HepG2 (cell line): ENCODE measurements at regions not wholly inside any gene's neighbourhood (a gene's known extent, or its start where the extent isn't known, plus 50 kb on each side); places are given as distances from the start of the nearest gene placed in this dataset.

Experiments
- ATAC-seq: fragments of 200-7000 bp; cut with Tn5 transposase; 3 replicates; pipeline ENCODE4 v1.9.1; 2020; ENCODE audit warnings: mild to moderate bottlenecking, moderate library complexity
- BruUV-seq: library from RNA; stranded (reverse); fragments of 400-500 nt; replicated peaks from 2 replicates; lab custom pipeline; 2021; lab: Mats Ljungman, UMichigan
- CTCF ChIA-PET: fragments of 300-600 bp; formaldehyde crosslinking; extraction: SDS; loops from one replicate; lab custom pipeline; 2021; ENCODE audit warnings: low total read pairs, inconsistent platforms, low intra/inter-chr PET ratio; lab: Yijun Ruan, JAX
- POLR2A ChIA-PET: fragments of 350-600 bp; sonication (Branson Sonifier 250); formaldehyde crosslinking; loops from one replicate; lab custom pipeline; 2020; ENCODE audit warnings: antibody characterized with exemption, inconsistent platforms; lab: Yijun Ruan, JAX
- DNase-seq: peaks from one replicate; pipeline ENCODE4 v3.0.0-alpha.2; 2015; ENCODE audit warnings: low spot score
- FAIRE-seq: peaks from 3 replicates; lab custom pipeline; 2011; peaks lifted over from hg19 to GRCh38; lab: Jason Lieb, UNC
- H2AFZ ChIP-seq: one replicate; pipeline ENCODE4 v1.6.1; 2011; ENCODE audit warnings: low read length, inconsistent platforms
- H3K27ac ChIP-seq: fragments of 300-600 bp; 3 replicates; pipeline ENCODE4 v1.8.0; 2011; ENCODE audit warnings: mixed run types, mild to moderate bottlenecking, mixed read lengths, low read length, inconsistent platforms; ENCODE audit not compliant: insufficient read depth; ENCODE audit errors: extremely low read length
- H3K27me3 ChIP-seq, 2 experiments: fragments of 200-600 bp in 1 of 2; 2 replicates in 1 of 2; 3 replicates in 1 of 2; pipeline versions ENCODE4 v1.6.0 to v1.8.0; 2011; ENCODE audit warnings: low read length in 2 of 2, mild to moderate bottlenecking in 2 of 2, moderate library complexity in 2 of 2, inconsistent platforms in 1 of 2; ENCODE audit not compliant: insufficient read depth in 2 of 2, control insufficient read depth in 1 of 2
- H3K36me3 ChIP-seq, 2 experiments: fragments of 200-600 bp in 1 of 2; replicated peaks in 1 of 2; 2 replicates in 1 of 2; 3 replicates in 1 of 2; pipeline versions ENCODE4 v1.5.1 to v1.8.0; 2011; ENCODE audit warnings: low read length in 2 of 2, inconsistent platforms in 1 of 2; ENCODE audit not compliant: insufficient read depth in 2 of 2, control insufficient read depth in 1 of 2
- H3K4me1 ChIP-seq: 2 replicates; pipeline ENCODE4 v1.5.1; 2012; ENCODE audit warnings: low read length, inconsistent platforms; ENCODE audit not compliant: insufficient read depth
- H3K4me2 ChIP-seq: 2 replicates; pipeline ENCODE4 v1.6.0; 2011; ENCODE audit warnings: low read depth, low read length, inconsistent platforms
- H3K4me3 ChIP-seq, 3 experiments: fragments of 200-600 bp in 1 of 3; sonication (generic), shearing (Covaris generic) in 1 of 3; replicated peaks in 1 of 3; 2 replicates each; pipeline ENCODE4 v1.5.1; 2011 to 2016; ENCODE audit warnings: low read length in 3 of 3, inconsistent platforms in 2 of 3, low read depth in 2 of 3, mild to moderate bottlenecking in 2 of 3, control low read depth in 1 of 3, mixed read lengths in 1 of 3; ENCODE audit not compliant: insufficient read depth in 1 of 3
- H3K79me2 ChIP-seq: one replicate; pipeline ENCODE4 v1.6.1; 2011; ENCODE audit warnings: low read length, inconsistent platforms; ENCODE audit not compliant: insufficient read depth
- H3K9ac ChIP-seq: 2 replicates; pipeline ENCODE4 v1.6.0; 2011; ENCODE audit warnings: mild to moderate bottlenecking, low read depth, low read length, inconsistent platforms; ENCODE audit not compliant: insufficient read depth
- H3K9me3 ChIP-seq: 2 replicates; pipeline ENCODE4 v1.5.1; 2012; ENCODE audit warnings: mild to moderate bottlenecking, low read length
- H4K20me1 ChIP-seq: 2 replicates; pipeline ENCODE4 v1.6.0; 2011; ENCODE audit warnings: inconsistent platforms, mild to moderate bottlenecking, low read length, moderate library complexity; ENCODE audit not compliant: insufficient read depth
- PAWR ChIP-seq: sonication (generic); formaldehyde crosslinking; IDR thresholded peaks from 2 replicates; pipeline ENCODE4 v1.4.0; 2020; ENCODE audit warnings: missing genetic modification reagents, mild to moderate bottlenecking, borderline replicate concordance
- TSC22D2 ChIP-seq: sonication (generic); formaldehyde crosslinking; IDR thresholded peaks from 2 replicates; pipeline ENCODE4 v1.5.1; 2020; ENCODE audit warnings: missing genetic modification reagents, mild to moderate bottlenecking, borderline replicate concordance
- ZNF512B ChIP-seq: sonication (generic); formaldehyde crosslinking; IDR thresholded peaks from 2 replicates; pipeline ENCODE4 v1.5.1; 2020; ENCODE audit warnings: missing genetic modification reagents, mild to moderate bottlenecking, borderline replicate concordance
- WGBS: methylation state at CpG from one replicate; pipeline ENCODE4 v1.1.6; 2017; ENCODE audit warnings: low lambda C conversion rate; 5-methylcytosine and 5-hydroxymethylcytosine counted together
- in situ Hi-C: cut with HindIII; loops from 2 replicates; pipeline ENCODE4 v1.10.0; 2017; ENCODE audit warnings: low pct_unique_long_range_greater_than_20kb; ENCODE audit not compliant: extremely low pct_ligation_motif_present
- intact Hi-C: fragments of 100-400 bp; cut with micrococcal nuclease; formaldehyde crosslinking; loops from one replicate; pipeline ENCODE4 v1.10.0; 2022; ENCODE audit not compliant: unreplicated experiment

- WGBS: 16% methylated on average over 4 of the region's 4 CpGs
Observed at GRCh38 chr7:116367171-116367813, 132.2 kb upstream of the CAV2 start.

More at GRCh38 chr7:116367171-116367813, 132.2 kb upstream of the CAV2 start:
- Histone ChIP-seq H3K9ac (no peak overlapping the region), H3K36me3 (no peaks in the 10 kb centered on the region), H2AFZ (no peak overlapping the region), H3K4me3 (no peak overlapping the region), H3K27ac (no peak overlapping the region), H3K9me3 (no peaks in the 10 kb centered on the region), H3K27me3 (no peaks in the 10 kb centered on the region), H3K4me2 (no peak overlapping the region), H3K79me2 (no peaks in the 10 kb centered on the region), H3K4me1 (no peaks in the 10 kb centered on the region), H4K20me1 (no peaks in the 10 kb centered on the region)
- TF ChIP-seq PAWR (CRISPR knock-in tag) (no peak), TSC22D2 (no peak), ZNF512B (CRISPR knock-in tag) (no peak)
- POLR2A ChIA-PET: no interaction called here
- ATAC-seq (no peak), FAIRE-seq (no peak), DNase-seq (no peak)
- intact Hi-C loops: no loop called here
- BruUV-seq: no TSS peak
- in situ Hi-C loops: no loop called here
- CTCF ChIA-PET: no interaction called here
